ENCODE measurements at regions not wholly inside any gene's neighbourhood (a gene's known extent, or its start where the extent isn't known, plus 50 kb on each side); places are given as distances from the start of the nearest gene placed in this dataset.

DNA sequence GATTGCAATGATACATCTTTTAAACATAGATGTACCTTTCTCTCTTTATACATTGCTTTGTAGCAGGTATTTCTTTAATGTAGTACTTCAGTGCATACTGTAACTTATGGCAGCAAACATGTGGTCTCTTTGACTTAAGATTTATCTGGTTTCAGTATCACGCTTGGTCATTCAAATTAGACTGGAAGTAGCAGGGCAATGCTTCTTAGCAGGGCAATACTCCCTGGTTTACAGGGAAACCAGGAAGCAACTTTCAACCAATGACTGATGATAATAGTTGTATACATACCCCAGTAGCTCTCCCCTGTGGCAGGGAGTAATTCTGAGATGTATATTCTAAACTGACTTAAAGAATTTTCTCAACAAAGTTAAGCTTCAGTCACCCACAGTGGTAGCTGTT, 761.1 kb upstream of the CDH10 start:
- no peak for DNase-seq (ENCODE audit: low read depth)
- H3K4me3 ChIP-seq (ENCODE audit: low read depth, low read length): no peak overlapping the region
- TF ChIP-seq, protein P1, sequence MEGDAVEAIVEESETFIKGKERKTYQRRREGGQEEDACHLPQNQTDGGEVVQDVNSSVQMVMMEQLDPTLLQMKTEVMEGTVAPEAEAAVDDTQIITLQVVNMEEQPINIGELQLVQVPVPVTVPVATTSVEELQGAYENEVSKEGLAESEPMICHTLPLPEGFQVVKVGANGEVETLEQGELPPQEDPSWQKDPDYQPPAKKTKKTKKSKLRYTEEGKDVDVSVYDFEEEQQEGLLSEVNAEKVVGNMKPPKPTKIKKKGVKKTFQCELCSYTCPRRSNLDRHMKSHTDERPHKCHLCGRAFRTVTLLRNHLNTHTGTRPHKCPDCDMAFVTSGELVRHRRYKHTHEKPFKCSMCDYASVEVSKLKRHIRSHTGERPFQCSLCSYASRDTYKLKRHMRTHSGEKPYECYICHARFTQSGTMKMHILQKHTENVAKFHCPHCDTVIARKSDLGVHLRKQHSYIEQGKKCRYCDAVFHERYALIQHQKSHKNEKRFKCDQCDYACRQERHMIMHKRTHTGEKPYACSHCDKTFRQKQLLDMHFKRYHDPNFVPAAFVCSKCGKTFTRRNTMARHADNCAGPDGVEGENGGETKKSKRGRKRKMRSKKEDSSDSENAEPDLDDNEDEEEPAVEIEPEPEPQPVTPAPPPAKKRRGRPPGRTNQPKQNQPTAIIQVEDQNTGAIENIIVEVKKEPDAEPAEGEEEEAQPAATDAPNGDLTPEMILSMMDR (conservative IDR thresholded peaks at IDR 0.05; ENCODE audit: low read depth, low read length): no peak

DNA sequence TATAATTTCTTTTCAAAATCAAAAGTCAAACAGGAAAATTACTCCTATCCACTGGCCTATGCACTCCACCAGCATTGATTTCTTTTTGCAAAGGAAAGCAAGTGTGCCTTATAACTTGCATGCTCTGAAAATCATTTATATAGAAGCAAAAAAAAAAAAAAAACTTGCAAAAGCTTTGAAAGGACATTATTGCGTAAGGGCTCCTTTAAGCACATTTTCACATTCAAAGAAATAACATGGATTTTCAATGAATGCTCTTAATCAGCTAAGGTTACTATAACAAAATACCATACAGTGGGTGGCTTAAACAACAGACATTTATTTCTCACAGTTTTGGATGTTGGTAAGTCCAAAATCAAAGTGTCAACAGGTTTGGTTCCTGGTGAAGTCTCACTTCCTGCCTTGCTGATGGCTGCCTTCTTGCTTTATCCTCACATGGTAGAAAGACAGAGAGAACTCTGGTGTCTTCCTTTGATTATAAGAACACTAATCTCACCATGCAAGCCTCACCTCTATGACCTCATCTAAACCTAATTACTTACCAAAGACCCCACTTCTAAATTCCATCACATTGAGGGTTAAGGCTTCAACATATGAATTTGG, 755.2 kb upstream of the CDH10 start:
- H3K4me3 ChIP-seq (ENCODE audit: low read depth, low read length): no peak overlapping the region
- no peak for DNase-seq (ENCODE audit: low read depth)
- TF ChIP-seq, protein P1 (conservative IDR thresholded peaks at IDR 0.05; ENCODE audit: low read depth, low read length): no peak

DNA sequence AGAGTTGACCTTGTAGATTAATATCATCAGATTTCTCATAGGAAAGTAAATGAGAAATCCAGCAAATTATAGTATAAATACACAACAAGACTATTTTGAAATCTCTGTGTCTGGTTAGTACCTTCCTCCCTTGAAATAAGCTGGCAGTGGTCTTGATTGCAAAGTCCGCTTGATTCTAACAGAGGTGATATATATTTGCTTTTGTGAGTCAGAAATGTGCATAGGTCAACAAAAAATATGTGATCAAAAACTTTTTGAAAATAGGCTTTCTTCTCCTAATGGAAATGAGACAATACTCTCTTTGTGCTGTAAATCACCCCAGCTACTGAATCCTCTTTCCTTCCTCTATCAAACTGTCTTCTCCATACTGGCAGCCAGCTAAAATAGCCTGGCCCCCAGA, 749.2 kb upstream of the CDH10 start:
- H3K4me3 ChIP-seq (ENCODE audit: low read depth, low read length): no peak overlapping the region
- TF ChIP-seq, protein P1 (conservative IDR thresholded peaks at IDR 0.05; ENCODE audit: low read depth, low read length): no peak
- no peak for DNase-seq (ENCODE audit: low read depth)

DNA sequence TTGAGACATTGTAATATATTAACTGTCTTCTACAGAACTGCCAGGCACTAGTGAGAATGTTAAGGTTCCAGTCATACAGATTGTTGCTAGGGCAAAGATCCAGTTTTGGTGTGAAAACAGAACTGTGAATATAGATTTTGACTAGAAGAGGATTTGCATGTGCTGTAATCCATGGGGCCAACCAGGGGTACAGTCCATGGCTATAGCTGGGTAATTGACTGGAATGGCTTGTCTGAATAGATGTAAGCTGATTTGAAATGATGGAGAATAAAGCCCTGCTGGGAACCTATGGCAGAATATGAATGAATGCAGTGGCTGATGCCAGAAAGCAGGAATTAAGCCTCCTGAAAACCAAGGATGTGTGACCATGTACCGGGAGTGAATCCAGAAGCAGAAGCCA, 748.5 kb upstream of the CDH10 start:
- TF ChIP-seq, protein P1 (conservative IDR thresholded peaks at IDR 0.05; ENCODE audit: low read depth, low read length): no peak
- H3K4me3 ChIP-seq (ENCODE audit: low read depth, low read length): no peak overlapping the region
- no peak for DNase-seq (ENCODE audit: low read depth)

DNA sequence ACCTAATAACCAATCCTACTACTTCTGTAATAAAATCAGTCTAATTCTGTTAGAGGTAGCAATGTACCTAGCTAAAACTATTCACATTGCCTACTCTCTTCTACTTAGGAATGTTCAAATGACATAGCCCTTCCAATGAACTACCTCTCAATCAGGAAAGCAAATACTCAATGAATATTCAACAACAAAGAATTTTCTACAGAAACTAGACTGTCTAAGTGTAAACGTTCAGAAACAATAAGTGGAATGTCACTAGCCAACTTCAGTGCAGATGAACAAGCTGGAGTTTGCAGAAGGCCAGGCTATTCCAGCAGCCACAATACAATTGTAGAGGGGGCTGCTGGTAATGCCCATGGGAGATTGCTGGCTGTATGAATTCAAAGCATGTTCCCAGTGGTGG, 743.2 kb upstream of the CDH10 start:
- TF ChIP-seq, protein P1 (conservative IDR thresholded peaks at IDR 0.05; ENCODE audit: low read depth, low read length): no peak
- no peak overlapping the region for H3K4me3 ChIP-seq (ENCODE audit: low read depth, low read length)
- no peak for DNase-seq (ENCODE audit: low read depth)

DNA sequence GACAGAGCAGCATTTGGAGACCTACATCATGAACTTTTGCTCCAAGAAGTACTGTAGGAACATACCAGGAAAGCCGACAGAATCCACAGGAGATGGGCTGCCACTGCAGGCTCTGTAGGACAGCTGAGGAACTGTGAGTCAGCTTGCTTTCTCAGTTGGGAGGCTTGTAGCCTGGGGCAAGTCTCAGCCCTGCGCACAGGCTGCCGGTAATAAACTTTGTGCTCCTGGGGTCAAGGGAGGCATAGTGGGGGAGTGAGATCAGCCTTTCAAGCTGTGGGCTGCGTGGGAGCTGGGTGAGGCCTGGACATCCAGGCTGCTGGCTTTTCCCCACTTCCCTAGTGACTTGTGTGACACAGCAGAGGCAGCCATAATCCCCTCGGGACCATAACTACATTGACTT, 718.0 kb upstream of the CDH10 start:
- TF ChIP-seq, protein P1 (conservative IDR thresholded peaks at IDR 0.05; ENCODE audit: low read depth, low read length): no peak
- no peak overlapping the region for H3K4me3 ChIP-seq (ENCODE audit: low read depth, low read length)
- DNase-seq (ENCODE audit: low read depth): no peak

DNA sequence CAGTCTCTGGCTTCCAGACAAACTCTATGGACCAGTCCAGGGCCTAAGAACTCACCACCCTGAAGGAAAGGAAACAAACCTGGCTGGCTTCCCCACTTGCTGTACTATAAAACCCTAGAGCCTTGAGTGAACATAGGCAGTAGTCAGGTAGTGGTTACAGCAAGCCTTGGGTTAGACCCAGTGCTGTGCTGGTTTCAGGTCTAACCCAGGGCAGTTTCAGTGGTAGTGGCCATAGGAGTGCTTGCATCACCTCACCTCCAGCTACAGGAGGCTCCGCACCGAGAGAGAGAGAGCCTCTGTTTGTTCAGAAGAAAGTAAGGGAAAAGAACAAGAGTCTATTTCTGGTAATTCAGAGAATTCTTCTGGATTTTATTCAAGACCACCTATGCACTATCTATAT, 714.1 kb upstream of the CDH10 start:
- no peak for DNase-seq (ENCODE audit: low read depth)
- TF ChIP-seq, protein P1 (conservative IDR thresholded peaks at IDR 0.05; ENCODE audit: low read depth, low read length): no peak
- no peak overlapping the region for H3K4me3 ChIP-seq (ENCODE audit: low read depth, low read length)
